Stomach (tissue), 8 donors: ENCODE measurements at regions not wholly inside any gene's neighbourhood (a gene's known extent, or its start where the extent isn't known, plus 50 kb on each side); places are given as distances from the start of the nearest gene placed in this dataset.

Experiments used
- DNase-seq, 2 donors: peaks; one replicate each; pipeline versions ENCODE4 v3.0.0 to v3.0.0-alpha.2; 2013 to 2019
- H3K27ac ChIP-seq, 5 donors: fragments of 200-600 bp in 4 of 5; sonication (generic) in 4 of 5; one replicate each; pipeline ENCODE4 v1.5.1; 2013 to 2019; ENCODE audit warnings: mild to moderate bottlenecking in 1 of 5, moderate library complexity in 1 of 5
- H3K27me3 ChIP-seq, 3 donors: fragments of 200-600 bp; sonication (generic); one replicate each; pipeline ENCODE4 v1.5.1; 2017 to 2019; ENCODE audit warnings: mixed run types in 1 of 3
- H3K36me3 ChIP-seq, 4 donors: fragments of 200-600 bp; sonication (generic); 1 replicate in 3 of 4; 2 replicates in 1 of 4; pipeline ENCODE4 v1.5.1; 2016 to 2019
- H3K4me1 ChIP-seq, 4 donors: fragments of 200-600 bp; sonication (generic); one replicate each; pipeline ENCODE4 v1.5.1; 2016 to 2019
- H3K4me3 ChIP-seq, 4 donors: fragments of 200-600 bp; sonication (generic) in 3 of 4; one replicate each; pipeline ENCODE4 v1.5.1; 2016 to 2019; ENCODE audit warnings: mild to moderate bottlenecking in 1 of 4
- H3K9me3 ChIP-seq, 4 donors: fragments of 200-600 bp; sonication (generic); one replicate each; pipeline ENCODE4 v1.5.1; 2016 to 2019
- EP300 ChIP-seq: sonication (generic); formaldehyde crosslinking; IDR thresholded peaks from one replicate; pipeline ENCODE4 v1.6.1; 2017; ENCODE audit warnings: antibody characterized with exemption
- POLR2A ChIP-seq, 4 donors: fragments of 450-650 bp; IDR thresholded peaks; one replicate each; pipeline ENCODE4 v1.6.1; 2016; ENCODE audit warnings: antibody characterized with exemption in 4 of 4, control low read depth in 2 of 4, mild to moderate bottlenecking in 1 of 4, moderate library complexity in 1 of 4
- POLR2AphosphoS5 ChIP-seq, 3 donors: sonication (generic); formaldehyde crosslinking; IDR thresholded peaks; one replicate each; pipeline ENCODE4 v1.6.1; 2016; ENCODE audit warnings: antibody characterized with exemption in 3 of 3
- WGBS, 5 donors: extraction: QIAGEN DNeasy Blood & Tissue Kit in 3 of 5; methylation state at CpG; one replicate each; pipeline versions ENCODE4 v1.1.5 to v1.1.7; 2013 to 2018; 5-methylcytosine and 5-hydroxymethylcytosine counted together
- intact Hi-C: fragments of 100-400 bp; cut with DNase I; formaldehyde crosslinking; loops from one replicate; pipeline ENCODE4 v1.15.1; 2023; ENCODE audit warnings: low total_unique reads
- TF ChIP-seq, protein P1 (sequence below), 7 experiments: fragments of 450-650 bp in 4 of 7; fragments of 200-600 bp in 3 of 7; sonication (generic) in 3 of 7; IDR thresholded peaks; one replicate each; pipeline ENCODE4 v1.5.1; 2016 to 2019; ENCODE audit warnings: antibody characterized with exemption in 7 of 7, control low read depth in 2 of 7, mild to moderate bottlenecking in 1 of 7
- donor health status: healthy with polysubstance abuse.
- donor health status: Bipolar disorder and iron deficiency.
- donor health status: healthy.

DNA sequence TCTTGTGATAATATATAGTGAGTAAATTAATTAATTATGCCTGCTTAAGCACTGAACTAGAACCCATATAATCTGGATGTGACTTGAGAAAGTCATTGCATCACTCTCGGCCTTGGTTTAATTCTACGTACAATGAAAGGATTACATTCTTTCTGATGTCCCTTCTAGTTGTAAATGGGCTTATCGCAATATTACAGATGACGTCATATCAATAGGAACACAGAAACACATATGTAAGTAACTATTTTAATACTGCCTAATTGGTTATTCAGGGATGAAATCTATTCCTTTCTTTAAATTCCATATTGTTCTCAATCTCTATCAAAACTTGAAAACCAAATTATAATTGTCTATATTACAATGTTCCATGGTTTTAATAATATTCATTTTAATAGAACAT is 504.6 kb downstream of the PRR32 start:
- WGBS, 5 donors: 87 to 96% (median 92%) methylated on average over 4 of the region's 4 CpGs

More for the DNA sequence above, 504.6 kb downstream of the PRR32 start:
- Histone ChIP-seq H3K4me1 (no peaks in the 10 kb centered on the region), H3K36me3 (no peaks in the 10 kb centered on the region), H3K27me3 (no peaks in the 10 kb centered on the region), H3K4me3 (no peak overlapping the region), H3K27ac (no peak overlapping the region), H3K9me3 (no peaks in the 10 kb centered on the region)
- intact Hi-C loops: no loop called here
- no peak for DNase-seq
- TF ChIP-seq, protein P1, sequence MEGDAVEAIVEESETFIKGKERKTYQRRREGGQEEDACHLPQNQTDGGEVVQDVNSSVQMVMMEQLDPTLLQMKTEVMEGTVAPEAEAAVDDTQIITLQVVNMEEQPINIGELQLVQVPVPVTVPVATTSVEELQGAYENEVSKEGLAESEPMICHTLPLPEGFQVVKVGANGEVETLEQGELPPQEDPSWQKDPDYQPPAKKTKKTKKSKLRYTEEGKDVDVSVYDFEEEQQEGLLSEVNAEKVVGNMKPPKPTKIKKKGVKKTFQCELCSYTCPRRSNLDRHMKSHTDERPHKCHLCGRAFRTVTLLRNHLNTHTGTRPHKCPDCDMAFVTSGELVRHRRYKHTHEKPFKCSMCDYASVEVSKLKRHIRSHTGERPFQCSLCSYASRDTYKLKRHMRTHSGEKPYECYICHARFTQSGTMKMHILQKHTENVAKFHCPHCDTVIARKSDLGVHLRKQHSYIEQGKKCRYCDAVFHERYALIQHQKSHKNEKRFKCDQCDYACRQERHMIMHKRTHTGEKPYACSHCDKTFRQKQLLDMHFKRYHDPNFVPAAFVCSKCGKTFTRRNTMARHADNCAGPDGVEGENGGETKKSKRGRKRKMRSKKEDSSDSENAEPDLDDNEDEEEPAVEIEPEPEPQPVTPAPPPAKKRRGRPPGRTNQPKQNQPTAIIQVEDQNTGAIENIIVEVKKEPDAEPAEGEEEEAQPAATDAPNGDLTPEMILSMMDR (IDR thresholded peaks at IDR 0.05): no peak
- no peak for TF ChIP-seq EP300
- TF ChIP-seq POLR2A (IDR thresholded peaks at IDR 0.05): no peak
- no peak for TF ChIP-seq POLR2AphosphoS5 (IDR thresholded peaks at IDR 0.05)
